ENCODE measurements at regions not wholly inside any gene's neighbourhood (a gene's known extent, or its start where the extent isn't known, plus 50 kb on each side); places are given as distances from the start of the nearest gene placed in this dataset.

- ATAC-seq, result no peak
Measured at GRCh38 chr12:132424811-132425210, 65.1 kb upstream of the FBRSL1 start.

GRCh38 chr12:132423820-132424645 lies 65.9 kb upstream of the FBRSL1 start:
- ATAC-seq, result peak; percentile 77

GRCh38 chr12:132423251-132423819 lies 66.6 kb upstream of the FBRSL1 start:
- peak; percentile 46 for ATAC-seq

- ATAC-seq, result no peak
Measured at GRCh38 chr12:132422381-132423043, 67.4 kb upstream of the FBRSL1 start.

- no peak for ATAC-seq
Measured at GRCh38 chr12:132422040-132422380, 67.9 kb upstream of the FBRSL1 start.

- no peak for ATAC-seq
Measured at GRCh38 chr12:132419631-132420246, 70.2 kb upstream of the FBRSL1 start.

GRCh38 chr12:132418393-132418925 lies 71.5 kb upstream of the FBRSL1 start:
- ATAC-seq, result no peak

- ATAC-seq, result no peak
Measured at GRCh38 chr12:132417741-132418140, 72.2 kb upstream of the FBRSL1 start.

- no peak for ATAC-seq
Measured at GRCh38 chr12:132416827-132417226, 73.1 kb upstream of the FBRSL1 start.

GRCh38 chr12:132416121-132416673 lies 73.8 kb upstream of the FBRSL1 start:
- no peak for ATAC-seq

- ATAC-seq, result peak; percentile 40
Measured at GRCh38 chr12:132415327-132416120, 74.4 kb upstream of the FBRSL1 start.

- peak; percentile 95 for ATAC-seq
Measured at GRCh38 chr12:132414634-132415326, 75.2 kb upstream of the FBRSL1 start.

- no peak for ATAC-seq
Measured at GRCh38 chr12:132413931-132414588, 75.9 kb upstream of the FBRSL1 start.

GRCh38 chr12:132411457-132411856 lies 78.5 kb upstream of the FBRSL1 start:
- no peak for ATAC-seq

- no peak for ATAC-seq
Measured at GRCh38 chr12:132410849-132411248, 79.1 kb upstream of the FBRSL1 start.

GRCh38 chr12:132410296-132410625 lies 79.7 kb upstream of the FBRSL1 start:
- ATAC-seq, result no peak

GRCh38 chr12:132409495-132410295 lies 80.3 kb upstream of the FBRSL1 start:
- no peak for ATAC-seq

GRCh38 chr12:132408626-132409494 lies 79.5 kb upstream of the GALNT9 start:
- ATAC-seq, result no peak

- no peak for ATAC-seq
Measured at GRCh38 chr12:132407992-132408391, 78.6 kb upstream of the GALNT9 start.
